Esophagus muscularis mucosa (tissue), 4 donors: ENCODE measurements at regions not wholly inside any gene's neighbourhood (a gene's known extent, or its start where the extent isn't known, plus 50 kb on each side); places are given as distances from the start of the nearest gene placed in this dataset.

Source experiments
- DNase-seq: peaks from one replicate; pipeline ENCODE4 v3.0.0-alpha.2; 2017; ENCODE audit errors: extremely low spot score
- H3K27ac ChIP-seq, 4 donors: fragments of 200-600 bp; sonication (generic); replicated peaks in 1 of 4; 1 replicate in 3 of 4; 2 replicates in 1 of 4; pipeline ENCODE4 v1.5.1; 2016 to 2019; ENCODE audit warnings: mild to moderate bottlenecking in 1 of 4
- H3K27me3 ChIP-seq, 4 donors: fragments of 200-600 bp; sonication (generic); one replicate each; pipeline versions ENCODE4 v1.5.1 to v1.6.0; 2016 to 2019
- H3K36me3 ChIP-seq, 4 donors: fragments of 200-600 bp; sonication (generic); one replicate each; pipeline ENCODE4 v1.5.1; 2016 to 2019
- H3K4me1 ChIP-seq, 4 donors: fragments of 200-600 bp; sonication (generic); one replicate each; pipeline ENCODE4 v1.5.1; 2016 to 2019
- H3K4me3 ChIP-seq, 4 donors: fragments of 200-600 bp; sonication (generic); 1 replicate in 2 of 4; 2 replicates in 2 of 4; pipeline ENCODE4 v1.5.1; 2016 to 2019; ENCODE audit warnings: mild to moderate bottlenecking in 4 of 4, moderate library complexity in 1 of 4
- H3K9me3 ChIP-seq, 4 donors: fragments of 200-600 bp; sonication (generic); 1 replicate in 3 of 4; 2 replicates in 1 of 4; pipeline ENCODE4 v1.5.1; 2016 to 2019
- EP300 ChIP-seq: sonication (generic); formaldehyde crosslinking; IDR thresholded peaks from one replicate; pipeline ENCODE4 v1.6.1; 2017; ENCODE audit warnings: antibody characterized with exemption
- POLR2A ChIP-seq: fragments of 450-650 bp; IDR thresholded peaks from one replicate; pipeline ENCODE4 v1.6.1; 2017; ENCODE audit warnings: antibody characterized with exemption, moderate library complexity, mild to moderate bottlenecking, low read depth
- POLR2AphosphoS5 ChIP-seq, 2 donors: sonication (generic); formaldehyde crosslinking; IDR thresholded peaks; one replicate each; pipeline ENCODE4 v1.6.1; 2017; ENCODE audit warnings: antibody characterized with exemption in 2 of 2
- WGBS: methylation state at CpG from one replicate; pipeline ENCODE4 v1.1.5; 2018; 5-methylcytosine and 5-hydroxymethylcytosine counted together
- intact Hi-C: fragments of 100-400 bp; cut with DNase I; formaldehyde crosslinking; loops from one replicate; pipeline ENCODE4 v1.15.1; 2023
- TF ChIP-seq, protein P1 (sequence below), 3 experiments: fragments of 200-600 bp in 2 of 3; fragments of 450-650 bp in 1 of 3; sonication (generic) in 2 of 3; IDR thresholded peaks; one replicate each; pipeline ENCODE4 v1.5.1; 2017 to 2019; ENCODE audit warnings: antibody characterized with exemption in 3 of 3, mild to moderate bottlenecking in 2 of 3, moderate library complexity in 1 of 3

DNA sequence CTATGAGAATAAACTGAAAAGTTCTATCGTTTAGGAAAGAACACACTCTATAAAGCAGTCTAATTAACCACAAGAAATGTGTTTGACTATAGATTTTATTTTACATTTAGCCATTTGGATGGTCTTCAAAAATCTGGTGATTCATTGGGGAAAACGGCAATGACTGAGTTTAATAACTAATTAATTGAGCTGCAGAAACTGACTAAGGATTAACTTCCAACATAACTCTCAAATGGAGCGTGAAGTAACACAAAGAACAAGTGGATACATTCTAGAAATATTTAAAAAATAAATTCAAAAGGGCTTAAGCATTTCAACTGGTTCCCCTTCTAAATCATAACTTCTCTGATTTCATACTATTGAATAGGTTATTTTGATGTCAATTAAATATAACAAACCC, 1582.4 kb downstream of the PCDH18 start:
- Histone ChIP-seq H3K36me3 (no peaks in the 10 kb centered on the region), H3K4me1 (no peaks in the 10 kb centered on the region), H3K4me3 (no peak overlapping the region), H3K27me3 (no peaks in the 10 kb centered on the region), H3K27ac (no peak overlapping the region), H3K9me3 (peaks cover 0 to 5% (median 4%) of the 10 kb centered on the region in 4 donors)
- 63% methylated on average over 3 of the region's 3 CpGs for WGBS
- TF ChIP-seq POLR2A (no peak), POLR2AphosphoS5 (IDR thresholded peaks at IDR 0.05) (no peak), EP300 (no peak)
- TF ChIP-seq, protein P1, sequence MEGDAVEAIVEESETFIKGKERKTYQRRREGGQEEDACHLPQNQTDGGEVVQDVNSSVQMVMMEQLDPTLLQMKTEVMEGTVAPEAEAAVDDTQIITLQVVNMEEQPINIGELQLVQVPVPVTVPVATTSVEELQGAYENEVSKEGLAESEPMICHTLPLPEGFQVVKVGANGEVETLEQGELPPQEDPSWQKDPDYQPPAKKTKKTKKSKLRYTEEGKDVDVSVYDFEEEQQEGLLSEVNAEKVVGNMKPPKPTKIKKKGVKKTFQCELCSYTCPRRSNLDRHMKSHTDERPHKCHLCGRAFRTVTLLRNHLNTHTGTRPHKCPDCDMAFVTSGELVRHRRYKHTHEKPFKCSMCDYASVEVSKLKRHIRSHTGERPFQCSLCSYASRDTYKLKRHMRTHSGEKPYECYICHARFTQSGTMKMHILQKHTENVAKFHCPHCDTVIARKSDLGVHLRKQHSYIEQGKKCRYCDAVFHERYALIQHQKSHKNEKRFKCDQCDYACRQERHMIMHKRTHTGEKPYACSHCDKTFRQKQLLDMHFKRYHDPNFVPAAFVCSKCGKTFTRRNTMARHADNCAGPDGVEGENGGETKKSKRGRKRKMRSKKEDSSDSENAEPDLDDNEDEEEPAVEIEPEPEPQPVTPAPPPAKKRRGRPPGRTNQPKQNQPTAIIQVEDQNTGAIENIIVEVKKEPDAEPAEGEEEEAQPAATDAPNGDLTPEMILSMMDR (IDR thresholded peaks at IDR 0.05): no peak
- no peak for DNase-seq
- intact Hi-C loops: no loop called here

GRCh38 chr4:135948797-135949196, 1583.5 kb downstream of the PCDH18 start:
- no peak for DNase-seq
- TF ChIP-seq POLR2AphosphoS5 (IDR thresholded peaks at IDR 0.05) (no peak), EP300 (no peak), POLR2A (no peak)
- TF ChIP-seq, protein P1 (IDR thresholded peaks at IDR 0.05): no peak
- Histone ChIP-seq H3K9me3 (no peaks in the 10 kb centered on the region), H3K4me1 (no peaks in the 10 kb centered on the region), H3K4me3 (no peak overlapping the region), H3K27ac (no peak overlapping the region), H3K36me3 (no peaks in the 10 kb centered on the region), H3K27me3 (no peaks in the 10 kb centered on the region)
- 83% methylated on average over 1 of the region's 1 CpG for WGBS
- intact Hi-C loops: no loop called here

- WGBS: 90% methylated on average over 2 of the region's 2 CpGs
These were observed 1590.6 kb downstream of the PCDH18 start for GRCh38 chr4:135941671-135942070.

DNA sequence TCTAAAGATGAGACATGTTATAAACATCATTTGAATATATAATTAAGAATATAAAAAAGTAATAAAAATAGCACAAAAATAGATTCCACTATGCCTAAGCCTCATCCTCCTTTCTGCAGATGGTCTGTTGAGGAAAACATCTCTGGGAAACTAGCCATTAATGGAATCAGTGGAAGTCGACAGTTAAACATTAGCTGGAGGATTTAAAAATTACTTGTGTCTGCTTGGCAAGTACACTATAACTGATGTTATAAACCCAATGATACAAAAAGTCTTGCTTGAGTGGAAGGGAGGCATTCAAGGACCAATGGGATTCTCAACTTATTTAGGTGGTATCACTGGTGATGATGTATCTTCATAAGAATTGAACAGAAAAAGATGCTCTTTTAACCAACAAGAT, 1598.3 kb downstream of the PCDH18 start:
- Histone ChIP-seq H3K36me3 (no peaks in the 10 kb centered on the region), H3K9me3 (no peaks in the 10 kb centered on the region), H3K27ac (no peak overlapping the region), H3K4me3 (no peak overlapping the region), H3K4me1 (no peaks in the 10 kb centered on the region), H3K27me3 (no peaks in the 10 kb centered on the region)
- no peak for TF ChIP-seq POLR2A
- WGBS: 34% methylated on average over 1 of the region's 1 CpG
- no peak for DNase-seq
- intact Hi-C loops: no loop called here

More at GRCh38 chr4:135941671-135942070, 1590.6 kb downstream of the PCDH18 start:
- Histone ChIP-seq H3K36me3 (no peaks in the 10 kb centered on the region), H3K4me3 (no peak overlapping the region), H3K27me3 (no peaks in the 10 kb centered on the region), H3K27ac (no peak overlapping the region), H3K4me1 (no peaks in the 10 kb centered on the region), H3K9me3 (no peaks in the 10 kb centered on the region)
- DNase-seq: no peak
- TF ChIP-seq POLR2AphosphoS5 (IDR thresholded peaks at IDR 0.05): no peak
- no peak for TF ChIP-seq POLR2A
- TF ChIP-seq, protein P1 (IDR thresholded peaks at IDR 0.05): no peak
- no peak for TF ChIP-seq EP300
- intact Hi-C loops: no loop called here

GRCh38 chr4:135927651-135928050, 1604.6 kb downstream of the PCDH18 start:
- DNase-seq: no peak
- H3K27ac ChIP-seq: no peak overlapping the region
- intact Hi-C loops: no loop called here

More at GRCh38 chr4:135927651-135928050, 1604.6 kb downstream of the PCDH18 start:
- Histone ChIP-seq H3K36me3 (no peaks in the 10 kb centered on the region), H3K27me3 (no peaks in the 10 kb centered on the region), H3K4me1 (no peaks in the 10 kb centered on the region), H3K9me3 (no peaks in the 10 kb centered on the region), H3K4me3 (no peak overlapping the region)
- no peak for TF ChIP-seq POLR2A
- no peak for TF ChIP-seq EP300
- no peak for TF ChIP-seq POLR2AphosphoS5 (IDR thresholded peaks at IDR 0.05)
- TF ChIP-seq, protein P1 (IDR thresholded peaks at IDR 0.05): no peak
